Endothelial cell of hepatic sinusoid (primary cell): ENCODE measurements at regions not wholly inside any gene's neighbourhood (a gene's known extent, or its start where the extent isn't known, plus 50 kb on each side); places are given as distances from the start of the nearest gene placed in this dataset.
"Not testable (repeated sequence)": the region's sequence is repeated elsewhere in the genome, so short reads cannot be mapped to it uniquely, and the experiment has no call there.

ENCODE experiments used
- in situ Hi-C: cut with HindIII; loops from 2 replicates; pipeline ENCODE4 v1.10.0; 2017; ENCODE audit warnings: low sequenced_read_pairs

DNA sequence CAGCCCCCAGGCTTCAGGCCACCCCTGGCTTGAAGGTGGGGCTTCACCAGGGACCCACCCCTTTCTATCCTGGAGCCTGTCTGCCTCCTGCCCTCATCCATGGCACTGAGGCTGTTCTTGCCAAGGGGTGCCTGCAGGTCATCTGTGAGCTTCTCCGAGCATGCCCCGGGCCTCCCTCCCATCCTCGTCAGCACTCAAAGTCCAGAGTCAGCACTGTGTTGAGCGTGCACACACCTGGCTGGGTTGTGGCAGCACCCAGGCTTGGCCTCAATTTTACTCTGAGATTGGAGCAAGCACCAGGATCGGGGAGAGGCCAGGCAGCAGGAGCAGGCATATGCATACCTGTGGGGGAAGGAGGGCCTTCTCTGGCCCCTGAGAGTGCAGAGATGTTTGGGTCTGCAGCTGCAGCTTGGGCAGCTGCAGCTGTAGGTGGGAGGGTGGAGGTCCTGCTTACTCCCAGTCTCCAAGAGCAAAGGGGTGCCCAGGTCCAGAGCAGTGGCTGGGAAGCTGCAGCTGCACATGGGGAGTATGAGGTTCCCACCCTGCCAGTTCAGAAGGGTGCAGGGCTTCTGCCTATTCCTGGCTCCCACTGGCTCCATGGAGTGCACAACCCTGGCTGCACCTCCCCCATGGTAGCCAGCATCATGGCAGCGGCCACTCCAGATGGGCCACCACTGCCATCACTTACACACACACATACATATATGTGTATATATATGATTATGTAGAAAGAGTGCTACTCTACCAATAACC is 488.7 kb downstream of the JRKL start:
- in situ Hi-C loops = no loop called here

DNA sequence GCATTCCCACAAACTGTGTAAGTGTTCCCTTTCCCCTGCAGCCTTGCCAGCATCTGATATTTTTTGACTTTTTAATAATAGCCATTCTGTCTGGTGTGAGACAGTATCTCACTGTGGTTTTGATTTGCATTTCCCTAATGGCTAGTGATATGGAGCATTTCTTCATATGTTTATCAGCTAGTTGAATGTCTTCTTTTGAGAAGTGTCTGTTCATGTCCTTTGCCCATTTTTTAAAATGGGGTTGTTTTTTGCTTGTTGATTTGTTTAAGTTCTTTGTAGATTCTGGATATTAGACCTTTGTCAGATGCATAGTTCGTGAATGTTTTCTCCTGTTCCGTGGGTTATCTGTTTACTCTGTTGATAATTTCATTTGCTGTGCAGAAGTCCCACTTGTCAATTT is 492.8 kb downstream of the JRKL start:
- in situ Hi-C loops = not testable (repeated sequence)

DNA sequence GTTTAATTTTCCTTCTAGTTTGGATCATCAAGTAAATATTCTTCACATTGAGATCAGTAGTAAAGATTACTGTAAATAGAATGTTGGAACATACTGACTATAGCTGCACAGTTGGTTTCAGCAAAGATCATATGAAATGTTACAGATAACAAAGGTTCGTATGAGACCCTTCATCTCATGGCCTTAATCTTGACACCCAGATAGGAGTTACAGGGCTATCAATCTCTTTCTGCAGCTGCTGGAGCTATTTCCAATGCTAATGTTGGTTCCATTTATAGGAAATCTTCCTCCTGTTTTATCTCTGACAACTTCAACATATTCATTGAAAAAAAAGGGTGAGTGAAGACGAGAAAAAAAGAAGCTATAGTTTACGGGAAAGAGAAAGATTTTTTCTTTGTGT is 495.6 kb downstream of the JRKL start:
- in situ Hi-C loops = no loop called here

DNA sequence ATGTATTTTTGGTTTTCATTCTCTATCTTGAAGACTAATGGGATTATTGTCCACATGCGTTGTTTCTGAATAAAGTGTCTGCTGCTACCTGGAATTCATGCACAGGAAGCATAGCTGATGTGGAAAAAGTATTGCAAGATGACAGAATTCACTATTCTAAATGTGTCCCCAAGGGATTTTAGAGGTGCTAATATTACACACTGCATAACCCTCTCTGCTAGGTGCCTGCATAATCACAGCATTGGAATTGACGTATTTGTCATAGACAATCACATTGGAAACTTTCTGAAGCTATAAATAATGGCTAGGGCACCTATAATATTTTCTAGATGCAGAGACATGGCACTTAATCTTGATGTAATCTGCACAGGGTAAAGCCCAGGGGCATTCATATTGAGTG is 496.1 kb downstream of the JRKL start:
- in situ Hi-C loops = no loop called here

DNA sequence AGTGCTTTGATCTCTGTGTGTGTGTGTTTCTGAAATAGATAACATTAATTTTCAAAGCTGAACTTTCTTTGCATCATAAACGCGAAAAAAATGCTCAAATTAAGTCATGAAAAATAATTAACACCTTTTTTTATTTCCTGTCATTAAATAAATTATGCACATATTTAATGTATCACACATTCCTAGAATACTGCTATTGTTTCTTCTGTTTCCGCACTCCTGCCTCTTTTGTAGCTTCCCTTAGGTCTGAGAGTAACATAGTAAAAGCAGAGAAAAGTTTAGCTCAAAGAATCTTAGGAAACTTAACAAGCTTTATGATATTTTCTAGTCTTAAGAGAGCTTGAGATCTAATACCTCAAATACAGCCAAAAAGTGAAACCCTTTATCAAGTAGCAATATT is 504.2 kb downstream of the JRKL start:
- in situ Hi-C loops = no loop called here

DNA sequence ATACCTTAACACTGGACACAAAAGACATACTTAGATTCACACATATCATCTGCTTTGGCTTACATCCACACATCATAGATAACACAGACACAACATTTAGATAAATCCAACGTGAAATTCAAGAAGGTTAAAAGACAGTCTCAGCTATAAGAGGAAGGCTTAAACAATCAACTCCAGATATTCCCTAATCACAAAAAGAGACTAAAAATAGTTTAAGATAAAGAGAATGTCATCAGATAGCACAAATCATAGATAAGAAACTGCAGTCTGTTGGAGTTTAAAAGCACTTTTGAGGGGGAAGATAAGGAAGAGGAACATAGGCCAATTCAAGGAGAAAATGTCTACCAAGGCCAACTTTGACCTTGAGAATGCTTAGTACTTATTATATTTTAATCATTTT is 504.8 kb downstream of the JRKL start:
- in situ Hi-C loops = no loop called here

DNA sequence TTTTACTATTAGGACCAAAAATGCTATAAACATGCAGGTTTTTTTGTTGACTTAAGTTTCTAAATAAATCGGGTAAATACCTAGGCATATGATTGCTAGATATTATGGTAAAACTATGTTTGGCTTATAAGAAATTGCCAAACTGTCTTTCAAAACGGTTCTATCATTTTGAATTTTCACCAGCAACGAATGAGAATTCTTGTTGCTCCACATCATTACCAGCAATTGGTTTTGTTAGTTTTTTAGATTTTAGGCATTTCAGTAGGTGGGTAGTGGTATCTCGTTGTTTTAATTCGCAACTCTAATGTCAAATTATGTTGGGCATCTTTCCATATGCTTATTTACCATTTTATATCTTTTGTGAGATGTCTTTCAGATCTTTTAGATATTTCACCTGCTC is 510.2 kb downstream of the JRKL start:
- in situ Hi-C loops = no loop called here

DNA sequence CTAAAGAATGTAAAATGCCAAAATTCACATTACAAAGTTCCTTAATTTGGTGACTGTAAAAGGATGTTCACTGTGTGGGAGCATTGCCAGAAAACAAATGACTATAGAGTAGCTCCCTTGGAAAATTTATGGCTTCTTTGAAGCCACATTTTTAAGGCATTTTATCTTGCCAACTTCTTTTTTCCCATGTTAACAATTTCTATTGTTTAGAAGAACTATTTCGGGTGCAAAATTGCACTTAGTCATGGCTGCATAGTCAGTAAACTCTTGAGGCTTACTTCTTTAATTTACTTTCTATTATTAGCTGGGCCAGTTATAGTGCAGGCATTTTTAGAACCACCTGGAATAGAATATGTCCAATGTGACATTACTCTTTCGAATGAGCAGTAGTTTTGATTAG is 515.3 kb downstream of the JRKL start:
- in situ Hi-C loops = no loop called here

DNA sequence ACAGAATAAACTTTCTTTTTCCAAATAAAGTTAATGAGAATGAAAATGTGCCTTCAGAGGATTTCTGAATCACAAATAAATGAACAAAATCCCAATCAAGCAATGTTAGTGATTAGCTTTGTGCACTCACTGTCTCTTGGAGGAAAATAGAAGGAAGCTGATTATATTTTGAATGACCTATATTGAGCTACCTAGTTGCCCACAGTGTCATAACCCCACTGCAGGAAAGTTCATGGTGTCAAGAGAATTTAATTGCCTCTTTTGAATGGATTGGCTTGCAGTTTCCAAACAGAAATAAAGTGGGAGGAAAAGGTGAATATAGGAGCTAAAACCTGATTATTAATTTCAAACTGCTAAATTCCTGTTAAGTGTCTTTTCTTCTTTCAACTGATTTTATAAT is 515.9 kb downstream of the JRKL start:
- in situ Hi-C loops = no loop called here

DNA sequence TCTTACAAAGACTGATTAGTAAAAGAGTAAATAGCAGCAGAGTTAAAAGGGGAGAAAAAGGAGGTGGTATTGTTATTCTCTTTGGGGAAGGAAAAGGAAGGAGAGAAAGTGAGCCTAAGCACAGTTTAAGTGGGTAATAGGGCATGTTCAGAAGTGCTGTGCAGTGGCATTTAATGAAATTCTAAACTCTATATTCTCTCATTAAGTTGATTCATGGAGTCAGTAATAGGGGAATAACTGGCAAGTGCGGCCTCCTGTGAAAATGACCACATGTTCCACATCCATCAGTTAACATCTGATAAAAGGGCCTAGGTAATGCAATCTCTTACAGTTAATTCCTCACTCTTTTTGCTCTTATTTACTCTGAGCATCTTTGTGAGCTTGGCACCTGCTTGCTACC is 516.7 kb downstream of the JRKL start:
- in situ Hi-C loops = no loop called here

DNA sequence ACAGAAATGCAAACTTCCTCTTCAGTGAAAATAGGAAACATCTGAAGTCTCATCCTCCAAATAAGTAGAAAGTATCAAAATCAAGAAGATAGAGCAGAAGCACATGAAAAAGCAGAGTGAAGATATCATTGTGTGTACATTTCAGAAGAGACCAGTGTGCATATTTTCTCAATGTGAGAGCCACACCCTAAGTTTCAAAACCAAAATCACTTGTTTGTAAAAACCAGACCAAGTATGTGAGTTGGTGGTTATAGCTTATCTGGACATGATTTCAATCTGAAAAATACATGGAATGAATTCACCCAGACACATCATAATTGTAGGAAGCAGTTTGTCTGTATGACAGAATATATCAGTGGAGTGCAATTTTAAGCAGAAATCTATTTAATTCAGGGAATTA is 536.0 kb downstream of the JRKL start:
- in situ Hi-C loops = no loop called here

DNA sequence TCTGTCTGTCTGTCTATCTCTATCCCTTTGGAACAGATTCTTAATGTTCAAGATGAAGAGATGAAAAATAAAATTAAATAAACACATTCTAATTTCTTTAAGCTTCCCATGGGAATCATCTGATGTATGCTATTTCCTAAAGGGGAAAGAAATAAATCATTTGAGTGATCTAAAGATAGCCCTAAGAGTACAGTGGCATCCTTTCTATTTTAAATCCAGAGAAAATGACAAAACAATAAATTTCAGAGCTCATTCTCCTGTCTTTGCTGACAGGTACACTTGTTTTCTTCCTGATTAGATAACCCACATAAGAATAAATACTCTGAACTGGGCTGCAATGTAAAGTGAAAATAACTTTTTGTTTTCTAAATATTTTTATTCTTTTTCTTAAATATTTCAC is 550.4 kb downstream of the JRKL start:
- in situ Hi-C loops = no loop called here

DNA sequence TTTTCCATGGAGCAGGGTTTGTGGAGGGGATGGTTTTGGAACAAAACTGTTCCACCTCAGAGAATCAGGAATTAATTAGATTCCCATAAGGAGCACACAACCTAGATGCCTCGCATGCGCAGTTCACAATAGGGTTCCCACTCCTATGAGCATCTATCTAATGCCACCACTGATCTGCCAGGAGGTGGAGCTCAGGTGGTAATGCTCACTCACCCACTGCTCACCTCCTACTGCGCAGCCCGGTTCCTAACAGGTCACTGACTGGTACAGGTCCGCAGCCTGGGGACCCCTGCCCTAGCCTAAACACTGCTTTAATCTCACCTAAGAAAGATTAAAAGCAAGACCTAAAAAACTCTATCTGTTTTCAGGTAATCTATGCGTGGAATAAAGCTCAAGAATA is 553.0 kb downstream of the JRKL start:
- in situ Hi-C loops = no loop called here

DNA sequence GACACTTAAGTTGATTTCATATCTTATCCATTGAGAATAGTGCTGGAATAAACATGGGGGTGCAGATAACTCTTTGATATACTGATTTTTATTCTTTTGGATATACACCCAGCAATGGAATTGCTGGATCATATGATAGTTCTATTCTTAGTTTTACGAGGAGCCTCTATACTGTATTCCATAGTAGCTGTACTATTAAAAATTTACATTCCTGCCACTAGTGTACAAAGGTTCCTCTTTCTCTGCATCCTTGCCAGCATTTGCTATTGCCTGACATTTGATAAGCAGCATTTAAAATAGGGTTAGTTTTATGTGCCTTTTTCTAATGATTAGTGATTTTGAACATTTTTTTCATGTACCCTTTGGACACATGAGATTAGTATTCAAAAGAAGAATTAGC is 554.2 kb downstream of the JRKL start:
- in situ Hi-C loops = no loop called here

DNA sequence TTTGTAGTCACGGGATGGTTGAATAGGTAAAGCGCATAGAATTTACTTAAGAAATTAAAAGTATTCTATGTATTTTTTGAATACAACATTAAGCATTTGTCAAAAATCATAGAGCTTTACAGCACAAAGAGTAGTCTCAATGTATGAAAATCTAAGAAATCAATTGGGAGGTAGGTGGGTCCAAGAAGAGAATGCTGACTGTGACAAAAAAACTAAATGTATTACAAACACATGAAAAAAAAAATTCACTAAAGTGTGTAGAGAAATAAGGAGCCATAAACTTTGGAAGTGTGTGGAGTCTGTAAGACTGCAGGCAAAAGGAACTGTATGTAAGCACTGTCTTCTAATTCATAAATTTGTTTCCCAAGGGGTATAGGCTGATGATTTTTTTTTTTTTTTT is 558.3 kb downstream of the JRKL start:
- in situ Hi-C loops = no loop called here

DNA sequence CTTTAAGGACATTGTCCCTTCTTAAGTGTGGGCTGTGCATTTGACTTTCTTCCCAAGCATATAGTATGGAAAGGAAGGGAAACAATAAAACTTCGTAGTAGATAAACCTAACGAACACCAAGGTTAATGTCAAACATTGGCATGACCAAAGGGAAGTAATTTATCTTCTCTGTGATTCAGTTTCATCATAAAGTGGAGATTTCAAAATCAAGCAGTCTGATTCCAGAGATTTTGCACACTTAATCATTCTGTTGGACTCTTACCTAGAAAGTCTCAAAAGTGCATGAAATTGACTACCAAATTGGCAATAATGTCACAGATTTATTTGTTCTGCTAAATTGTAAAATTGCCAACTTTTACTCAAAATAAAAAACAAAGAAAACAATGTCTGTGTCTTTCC is 559.7 kb downstream of the JRKL start:
- in situ Hi-C loops = no loop called here

DNA sequence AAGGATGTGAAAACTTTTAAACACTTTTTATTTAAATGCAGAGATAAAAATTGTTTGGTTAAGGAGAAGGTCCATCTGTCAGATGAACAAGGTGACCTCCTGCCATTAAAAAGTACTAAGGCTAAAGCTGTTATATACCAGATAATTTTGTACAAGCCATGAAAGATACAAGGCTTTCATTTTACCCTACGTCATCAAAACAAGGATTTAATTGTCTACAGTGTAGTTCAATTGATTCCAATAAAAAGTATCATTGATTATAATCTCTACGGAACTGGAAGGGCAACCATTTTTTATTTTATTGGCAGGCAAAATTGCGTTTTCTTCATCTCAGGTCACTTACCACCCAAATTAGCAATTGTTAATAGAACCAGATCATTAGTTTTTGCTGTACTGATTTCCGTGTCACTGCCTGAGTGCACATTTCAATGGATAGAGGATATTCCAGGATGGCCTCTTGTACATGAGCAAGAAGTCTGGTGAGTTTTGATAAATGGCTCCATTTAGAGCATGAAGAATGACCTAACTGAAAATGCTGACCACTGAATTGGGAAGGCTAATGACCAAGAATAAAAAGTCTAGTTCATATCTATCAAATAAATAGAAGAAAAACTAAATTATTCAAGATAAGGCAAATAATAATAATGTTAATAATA is 564.9 kb downstream of the JRKL start:
- in situ Hi-C loops = no loop called here

DNA sequence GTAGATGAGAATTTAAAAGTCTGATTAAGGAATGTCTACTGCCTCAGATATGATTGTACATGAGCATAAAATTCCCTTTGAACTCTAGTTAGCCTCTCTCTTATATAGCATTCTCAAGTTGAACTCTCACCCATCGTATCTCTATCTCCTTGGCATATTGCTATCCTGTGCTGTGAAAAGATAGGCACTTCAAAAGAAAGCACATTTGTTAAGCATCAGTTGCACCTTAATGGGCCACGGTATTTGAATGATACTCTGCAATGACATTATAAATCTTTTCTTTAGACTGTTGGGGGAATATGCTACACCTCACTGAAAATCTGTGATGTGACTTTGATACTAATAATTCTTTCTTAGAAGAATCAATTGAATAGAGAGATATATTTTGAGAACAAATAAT is 570.7 kb downstream of the JRKL start:
- in situ Hi-C loops = no loop called here

DNA sequence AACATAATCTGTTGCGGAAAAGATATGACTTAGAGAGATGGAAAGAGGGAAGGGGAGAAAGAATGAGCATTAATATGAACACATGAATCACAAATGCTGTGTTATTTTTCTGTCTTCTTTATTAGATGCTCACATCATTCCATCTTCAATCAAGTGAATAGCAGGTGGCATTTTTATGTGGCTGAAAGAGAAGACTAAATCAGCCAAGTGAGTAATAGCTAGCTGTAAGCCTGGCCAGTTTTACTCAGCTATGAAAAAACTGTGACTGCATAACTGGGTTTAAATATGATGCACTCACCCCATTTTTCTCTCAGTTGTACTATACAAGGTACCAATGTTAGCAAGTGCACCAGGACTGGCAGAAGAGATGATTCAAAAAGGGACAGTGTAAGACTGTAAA is 571.1 kb downstream of the JRKL start:
- in situ Hi-C loops = no loop called here

DNA sequence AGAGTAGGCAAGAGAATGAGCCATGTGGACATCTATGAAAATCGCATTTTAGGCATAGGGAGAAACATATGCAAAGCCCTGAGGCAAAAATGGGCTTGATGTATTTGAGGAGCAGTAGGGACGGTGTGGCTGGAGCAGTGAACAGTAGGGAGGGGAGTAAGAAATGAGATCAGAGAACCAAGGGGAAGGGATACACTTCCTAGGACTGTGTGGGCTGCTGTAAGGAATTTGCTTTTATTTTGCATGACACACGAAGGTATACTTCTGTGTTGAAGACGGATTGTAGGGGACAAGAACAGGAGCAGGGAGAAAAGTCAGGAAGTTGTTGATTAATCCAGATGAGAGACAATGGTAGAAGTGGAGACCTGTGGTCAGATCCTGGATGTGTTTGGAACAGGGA is 572.1 kb downstream of the JRKL start:
- in situ Hi-C loops = no loop called here

DNA sequence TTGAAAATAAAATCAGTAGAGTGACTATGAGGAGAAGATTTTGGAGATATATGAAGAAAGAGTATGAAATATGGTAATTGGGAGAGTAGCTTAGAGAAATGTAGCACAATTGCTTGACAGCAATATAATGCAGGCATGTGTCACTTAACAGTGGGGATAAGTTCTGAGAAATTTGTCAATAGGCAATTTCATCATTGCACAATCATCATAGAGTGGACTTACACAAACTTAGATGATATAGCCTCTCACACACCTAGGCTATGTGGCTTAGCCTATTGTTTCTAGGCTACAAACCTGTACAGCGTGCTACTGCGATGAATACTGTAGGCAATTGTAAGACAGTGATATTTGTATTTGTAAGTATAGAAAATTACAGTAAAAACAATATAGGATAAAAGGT is 573.6 kb downstream of the JRKL start:
- in situ Hi-C loops = no loop called here

DNA sequence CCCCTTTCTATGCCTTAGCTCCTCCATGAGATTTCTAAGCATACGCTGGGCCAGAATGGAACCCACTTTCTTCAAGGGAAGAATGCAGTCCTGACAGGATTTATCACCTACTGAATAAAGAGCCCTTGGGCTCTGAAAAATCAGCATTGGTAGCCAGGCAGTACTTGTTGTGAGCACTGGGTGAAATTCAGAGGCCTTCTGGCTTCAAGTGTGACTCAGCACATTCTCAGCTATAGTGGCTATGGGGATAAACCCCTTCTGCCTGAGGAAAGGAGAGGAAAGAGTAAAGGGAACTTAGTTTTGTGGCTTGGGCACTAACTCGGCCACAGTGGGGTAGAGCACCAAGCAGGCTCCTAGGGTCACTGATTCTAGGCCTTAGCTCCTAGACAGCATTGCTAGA is 574.8 kb downstream of the JRKL start:
- in situ Hi-C loops = no loop called here

DNA sequence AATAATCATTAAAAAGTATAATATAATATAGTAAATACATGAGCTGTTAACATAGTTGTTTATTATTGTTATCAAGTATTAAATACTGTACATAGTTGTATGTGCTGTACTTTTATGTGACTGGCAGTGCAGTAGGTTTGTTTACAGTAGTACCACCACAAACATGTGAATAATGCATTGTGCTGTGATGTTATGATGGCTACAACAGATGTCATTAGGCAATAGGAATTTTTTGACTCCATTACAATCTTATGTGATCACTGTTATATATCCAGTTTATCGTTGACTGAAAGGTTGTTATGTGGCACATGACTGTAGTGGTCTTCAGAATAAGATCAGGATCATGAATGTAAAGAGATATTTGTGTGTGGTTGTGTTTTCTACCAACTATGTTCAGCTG is 577.8 kb downstream of the JRKL start:
- in situ Hi-C loops = no loop called here
